Activated CD8-positive, alpha-beta T cell treated with anti-CD3 and anti-CD28 coated beads for 36 hours (primary cell): ENCODE measurements at regions not wholly inside any gene's neighbourhood (a gene's known extent, or its start where the extent isn't known, plus 50 kb on each side); places are given as distances from the start of the nearest gene placed in this dataset.
"Not testable (repeated sequence)": the region's sequence is repeated elsewhere in the genome, so short reads cannot be mapped to it uniquely, and the experiment has no call there.

Source experiments
- ATAC-seq: fragments of 200-7000 bp; cut with Tn5 transposase; one replicate; pipeline ENCODE4 v1.10.0; 2021; ENCODE audit warnings: mild to moderate bottlenecking, moderate library complexity
- CTCF ChIA-PET: fragments of 350-600 bp; sonication (Branson Sonifier 250); formaldehyde crosslinking; loops from one replicate; lab custom pipeline; 2021; ENCODE audit warnings: antibody characterized with exemption; lab: Charles Lee
- POLR2A ChIA-PET: fragments of 350-600 bp; sonication (Branson Sonifier 250); formaldehyde crosslinking; loops from one replicate; lab custom pipeline; 2021; ENCODE audit warnings: antibody characterized with exemption; lab: Charles Lee
- DNase-seq: peaks from one replicate; pipeline ENCODE4 v3.0.0-alpha.2; 2020
- H3K27ac Mint-ChIP-seq: one replicate; pipeline ENCODE4 v1.8.0; 2021; ENCODE audit warnings: mild to moderate bottlenecking, mixed read lengths
- H3K27me3 Mint-ChIP-seq: one replicate; pipeline ENCODE4 v1.8.0; 2021; ENCODE audit warnings: mixed read lengths
- H3K36me3 Mint-ChIP-seq: one replicate; pipeline ENCODE4 v1.8.0; 2021; ENCODE audit warnings: low read depth, mixed read lengths
- H3K4me1 Mint-ChIP-seq: one replicate; pipeline ENCODE4 v1.8.0; 2021; ENCODE audit warnings: low read depth, mixed read lengths
- H3K4me3 Mint-ChIP-seq: one replicate; pipeline ENCODE4 v1.8.0; 2021; ENCODE audit warnings: mild to moderate bottlenecking, moderate library complexity, mixed read lengths
- H3K9me3 Mint-ChIP-seq: one replicate; pipeline ENCODE4 v1.8.0; 2021; ENCODE audit warnings: mixed read lengths
- intact Hi-C: fragments of 100-400 bp; cut with micrococcal nuclease; formaldehyde crosslinking; loops from one replicate; pipeline ENCODE4 v1.10.0; 2022
- TF ChIP-seq, protein P1 (sequence below): fragments of 200-600 bp; IDR thresholded peaks from one replicate; pipeline ENCODE4 v1.8.0; 2022; ENCODE audit warnings: antibody characterized with exemption, mild to moderate bottlenecking

DNA sequence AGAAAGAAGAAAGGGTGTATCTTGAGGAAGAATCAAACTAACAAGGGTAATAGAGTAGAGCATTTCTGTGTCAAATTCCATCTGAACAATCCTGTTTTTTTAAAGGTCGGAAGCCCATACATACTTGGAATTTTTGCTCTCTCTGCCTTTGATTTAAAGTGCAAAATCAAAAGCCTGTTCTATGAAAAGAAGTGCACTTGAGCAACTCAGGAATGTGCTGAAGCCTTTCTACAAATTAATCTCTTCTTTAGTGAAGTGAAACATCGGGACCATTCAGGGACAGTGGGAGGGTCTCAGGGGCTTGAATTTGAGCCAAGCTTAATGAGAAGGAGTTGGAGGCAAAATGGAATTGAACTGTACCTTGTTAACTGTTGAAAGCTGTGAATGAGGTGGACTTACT, 1008.5 kb upstream of the LCORL start:
- TF ChIP-seq, protein P1, sequence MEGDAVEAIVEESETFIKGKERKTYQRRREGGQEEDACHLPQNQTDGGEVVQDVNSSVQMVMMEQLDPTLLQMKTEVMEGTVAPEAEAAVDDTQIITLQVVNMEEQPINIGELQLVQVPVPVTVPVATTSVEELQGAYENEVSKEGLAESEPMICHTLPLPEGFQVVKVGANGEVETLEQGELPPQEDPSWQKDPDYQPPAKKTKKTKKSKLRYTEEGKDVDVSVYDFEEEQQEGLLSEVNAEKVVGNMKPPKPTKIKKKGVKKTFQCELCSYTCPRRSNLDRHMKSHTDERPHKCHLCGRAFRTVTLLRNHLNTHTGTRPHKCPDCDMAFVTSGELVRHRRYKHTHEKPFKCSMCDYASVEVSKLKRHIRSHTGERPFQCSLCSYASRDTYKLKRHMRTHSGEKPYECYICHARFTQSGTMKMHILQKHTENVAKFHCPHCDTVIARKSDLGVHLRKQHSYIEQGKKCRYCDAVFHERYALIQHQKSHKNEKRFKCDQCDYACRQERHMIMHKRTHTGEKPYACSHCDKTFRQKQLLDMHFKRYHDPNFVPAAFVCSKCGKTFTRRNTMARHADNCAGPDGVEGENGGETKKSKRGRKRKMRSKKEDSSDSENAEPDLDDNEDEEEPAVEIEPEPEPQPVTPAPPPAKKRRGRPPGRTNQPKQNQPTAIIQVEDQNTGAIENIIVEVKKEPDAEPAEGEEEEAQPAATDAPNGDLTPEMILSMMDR, result no peak
- Mint-ChIP-seq H3K27me3 (no peaks in the 10 kb centered on the region), H3K4me3 (no peak overlapping the region), H3K27ac (no peak overlapping the region), H3K9me3 (peaks cover 3% of the 10 kb centered on the region), H3K4me1 (no peaks in the 10 kb centered on the region), H3K36me3 (no peaks in the 10 kb centered on the region)
- ATAC-seq (no peak), DNase-seq (no peak)
- POLR2A ChIA-PET, result no interaction called here
- CTCF ChIA-PET, result no interaction called here
- intact Hi-C loops, result no loop called here

DNA sequence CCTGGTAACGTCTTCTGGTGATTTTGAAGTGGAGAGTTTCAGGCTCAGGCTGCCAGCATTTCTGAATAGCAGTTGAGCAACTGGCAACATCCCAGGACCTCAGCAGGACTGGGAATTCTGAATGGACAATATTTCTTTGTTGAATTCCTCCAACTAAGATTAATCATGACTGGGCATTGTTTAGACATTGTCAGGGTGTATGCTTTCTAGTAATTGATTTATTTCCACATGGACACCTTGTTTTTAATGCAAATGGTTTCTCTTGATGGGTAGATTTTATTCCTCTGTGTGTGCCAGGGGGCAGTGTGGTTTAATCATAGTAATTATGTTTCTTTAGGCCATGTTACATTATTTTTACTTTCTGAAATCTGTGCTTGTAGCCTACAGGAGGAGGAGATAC, 1004.7 kb upstream of the LCORL start:
- no peak overlapping the region for H3K4me3 Mint-ChIP-seq
- TF ChIP-seq, protein P1, result no peak
- POLR2A ChIA-PET, result no interaction called here
- CTCF ChIA-PET, result no interaction called here
- intact Hi-C loops, result no loop called here
- no peak for ATAC-seq
- H3K4me1 Mint-ChIP-seq, result no peaks in the 10 kb centered on the region
- no peaks in the 10 kb centered on the region for H3K9me3 Mint-ChIP-seq
- H3K36me3 Mint-ChIP-seq, result no peaks in the 10 kb centered on the region
- H3K27me3 Mint-ChIP-seq, result no peaks in the 10 kb centered on the region
- DNase-seq, result no peak
- no peak overlapping the region for H3K27ac Mint-ChIP-seq

DNA sequence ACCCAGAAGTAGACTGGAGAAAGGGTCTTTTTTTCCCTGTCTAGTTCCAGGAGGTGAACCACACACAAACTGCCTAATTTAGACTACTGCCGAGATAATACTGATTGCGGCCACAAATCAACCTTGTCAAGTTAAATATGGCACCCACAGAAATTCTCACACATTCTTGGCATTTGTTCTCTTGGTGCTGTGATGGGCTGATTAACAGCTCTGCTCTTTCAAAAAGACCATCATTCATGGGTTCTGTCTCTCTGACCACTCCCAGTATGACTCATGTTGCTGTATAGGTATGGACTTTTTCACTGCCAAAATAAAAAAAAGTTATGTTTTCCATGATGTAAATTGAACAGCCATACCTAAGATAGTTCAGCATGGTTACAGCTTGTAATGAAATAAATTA, 1003.5 kb upstream of the LCORL start:
- no peaks in the 10 kb centered on the region for H3K4me1 Mint-ChIP-seq
- intact Hi-C loops, result no loop called here
- ATAC-seq (no peak), DNase-seq (no peak)
- H3K36me3 Mint-ChIP-seq, result no peaks in the 10 kb centered on the region
- peaks cover 4% of the 10 kb centered on the region for H3K9me3 Mint-ChIP-seq
- no peak overlapping the region for H3K27ac Mint-ChIP-seq
- H3K4me3 Mint-ChIP-seq, result no peak overlapping the region
- TF ChIP-seq, protein P1, result no peak
- ChIA-PET POLR2A (no interaction called here), CTCF (no interaction called here)
- no peaks in the 10 kb centered on the region for H3K27me3 Mint-ChIP-seq

DNA sequence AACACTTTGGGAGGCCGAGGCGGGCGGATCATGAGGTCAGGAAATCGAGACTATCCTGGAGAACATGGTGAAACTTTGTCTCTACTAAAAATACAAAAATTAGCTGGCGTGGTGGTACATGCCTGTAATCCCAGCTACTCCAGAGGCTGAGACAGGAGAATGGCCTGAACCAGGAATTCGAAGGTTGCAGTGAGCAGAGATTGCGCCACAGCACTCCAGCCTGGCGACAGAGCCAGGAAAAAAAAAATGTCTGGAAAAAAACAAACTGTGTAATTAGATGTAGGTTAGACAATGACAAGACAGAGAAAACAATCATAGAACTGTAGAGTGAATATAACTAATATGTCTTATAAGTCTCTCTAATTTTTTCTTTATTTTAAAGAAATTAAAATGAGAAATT, 1002.5 kb upstream of the LCORL start:
- ATAC-seq, result no peak
- Mint-ChIP-seq H3K9me3 (peaks cover 4% of the 10 kb centered on the region), H3K36me3 (no peaks in the 10 kb centered on the region), H3K27ac (no peak overlapping the region), H3K4me1 (no peaks in the 10 kb centered on the region), H3K4me3 (no peak overlapping the region), H3K27me3 (no peaks in the 10 kb centered on the region)
- ChIA-PET CTCF (no interaction called here), POLR2A (no interaction called here)
- intact Hi-C loops, result no loop called here
- no peak for DNase-seq
- TF ChIP-seq, protein P1, result no peak

DNA sequence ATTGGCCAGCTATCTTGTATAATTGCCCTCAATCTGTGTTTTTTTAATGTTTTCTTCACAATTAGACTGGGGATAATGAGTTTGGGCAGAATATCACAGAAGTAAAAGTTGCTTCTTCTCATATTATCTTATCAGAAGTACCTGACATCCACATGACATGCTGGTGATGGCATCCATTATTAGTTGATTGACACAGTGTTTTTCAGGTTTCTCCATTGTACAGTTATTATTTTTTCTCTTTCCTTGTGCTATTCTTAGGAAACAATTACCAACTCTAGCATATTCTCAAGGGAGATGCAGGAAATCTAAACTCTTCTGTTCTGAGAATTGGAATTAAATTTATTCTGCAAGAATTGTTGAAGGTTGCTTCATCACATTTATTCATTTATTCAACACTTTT, 1000.1 kb upstream of the LCORL start:
- ATAC-seq, result no peak
- H3K4me3 Mint-ChIP-seq, result no peak overlapping the region
- H3K27me3 Mint-ChIP-seq, result no peaks in the 10 kb centered on the region
- intact Hi-C loops, result no loop called here
- ChIA-PET CTCF (no interaction called here), POLR2A (no interaction called here)
- no peak overlapping the region for H3K27ac Mint-ChIP-seq
- no peaks in the 10 kb centered on the region for H3K36me3 Mint-ChIP-seq
- DNase-seq, result no peak
- H3K4me1 Mint-ChIP-seq, result no peaks in the 10 kb centered on the region
- H3K9me3 Mint-ChIP-seq, result peaks cover 4% of the 10 kb centered on the region
- TF ChIP-seq, protein P1, result no peak

DNA sequence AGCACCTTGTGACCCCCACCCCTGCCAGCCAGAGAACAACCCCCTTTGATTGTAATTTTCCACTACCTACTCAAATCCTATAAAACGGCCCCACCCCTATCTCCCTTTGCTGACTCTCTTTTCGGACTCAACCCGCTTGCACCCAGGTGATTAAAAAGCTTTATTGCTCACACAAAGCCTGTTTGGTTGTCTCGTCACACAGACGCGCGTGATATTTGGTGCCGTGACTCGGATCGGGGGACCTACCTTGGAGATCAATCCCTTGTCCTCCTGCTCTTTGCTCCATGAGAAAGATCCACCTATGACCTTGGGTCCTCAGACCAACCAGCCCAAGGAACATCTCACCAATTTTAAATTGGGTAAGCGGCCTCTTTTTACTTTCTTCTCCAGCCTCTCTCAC, 995.0 kb upstream of the LCORL start:
- H3K27ac Mint-ChIP-seq, DNase-seq, intact Hi-C loops, H3K36me3 Mint-ChIP-seq, ATAC-seq, H3K9me3 Mint-ChIP-seq, H3K4me3 Mint-ChIP-seq, H3K4me1 Mint-ChIP-seq, CTCF ChIA-PET, H3K27me3 Mint-ChIP-seq, POLR2A ChIA-PET: not testable (repeated sequence)
